NCI-H2029 treated with DMSO at 0.1 percent for 48 hours (cell line): ENCODE measurements at regions not wholly inside any gene's neighbourhood (a gene's known extent, or its start where the extent isn't known, plus 50 kb on each side); places are given as distances from the start of the nearest gene placed in this dataset.
"Not testable (repeated sequence)": the region's sequence is repeated elsewhere in the genome, so short reads cannot be mapped to it uniquely, and the experiment has no call there.

ENCODE experiments used
- DNase-seq: peaks from one replicate; lab custom pipeline; 2025; lab: John Stamatoyannopoulos, UW

GRCh38 chr3:80334534-80334933 lies 566.7 kb upstream of the ROBO1 start:
- DNase-seq = no peak

GRCh38 chr3:80331494-80332170 lies 563.8 kb upstream of the ROBO1 start:
- no peak for DNase-seq

- not testable (repeated sequence) for DNase-seq
These were observed 546.7 kb upstream of the ROBO1 start for GRCh38 chr3:80314541-80314940.

GRCh38 chr3:80308637-80309036 lies 540.8 kb upstream of the ROBO1 start:
- no peak for DNase-seq

- no peak for DNase-seq
These were observed 540.0 kb upstream of the ROBO1 start for GRCh38 chr3:80307844-80308243.

- DNase-seq = no peak
These were observed 529.9 kb upstream of the ROBO1 start for GRCh38 chr3:80297720-80298119.

GRCh38 chr3:80285388-80285787 lies 517.6 kb upstream of the ROBO1 start:
- DNase-seq = no peak

- DNase-seq = no peak
These were observed 516.0 kb upstream of the ROBO1 start for GRCh38 chr3:80283783-80284182.

GRCh38 chr3:80278056-80278455 lies 510.3 kb upstream of the ROBO1 start:
- DNase-seq = no peak

- no peak for DNase-seq
These were observed 507.3 kb upstream of the ROBO1 start for GRCh38 chr3:80275120-80275519.

GRCh38 chr3:80263260-80263659 lies 495.5 kb upstream of the ROBO1 start:
- no peak for DNase-seq

GRCh38 chr3:80261082-80261481 lies 493.3 kb upstream of the ROBO1 start:
- DNase-seq = no peak

GRCh38 chr3:80259736-80260135 lies 491.9 kb upstream of the ROBO1 start:
- no peak for DNase-seq

GRCh38 chr3:80252113-80252512 lies 484.3 kb upstream of the ROBO1 start:
- no peak for DNase-seq

GRCh38 chr3:80247766-80248165 lies 480.0 kb upstream of the ROBO1 start:
- no peak for DNase-seq

- DNase-seq = no peak
These were observed 476.6 kb upstream of the ROBO1 start for GRCh38 chr3:80244390-80244789.

- DNase-seq = no peak
These were observed 474.0 kb upstream of the ROBO1 start for GRCh38 chr3:80241791-80242190.

- DNase-seq = no peak
These were observed 471.5 kb upstream of the ROBO1 start for GRCh38 chr3:80239301-80239700.

GRCh38 chr3:80238606-80239005 lies 470.8 kb upstream of the ROBO1 start:
- no peak for DNase-seq

GRCh38 chr3:80238152-80238551 lies 470.4 kb upstream of the ROBO1 start:
- no peak for DNase-seq

- DNase-seq = no peak
These were observed 466.9 kb upstream of the ROBO1 start for GRCh38 chr3:80234706-80235105.

- DNase-seq = no peak
These were observed 465.8 kb upstream of the ROBO1 start for GRCh38 chr3:80233576-80233975.

- DNase-seq = no peak
These were observed 465.0 kb upstream of the ROBO1 start for GRCh38 chr3:80232760-80233159.

GRCh38 chr3:80230962-80231361 lies 463.2 kb upstream of the ROBO1 start:
- DNase-seq = no peak

- no peak for DNase-seq
These were observed 459.4 kb upstream of the ROBO1 start for GRCh38 chr3:80227216-80227615.
